ENCODE measurements at regions not wholly inside any gene's neighbourhood (a gene's known extent, or its start where the extent isn't known, plus 50 kb on each side); places are given as distances from the start of the nearest gene placed in this dataset.

DNA sequence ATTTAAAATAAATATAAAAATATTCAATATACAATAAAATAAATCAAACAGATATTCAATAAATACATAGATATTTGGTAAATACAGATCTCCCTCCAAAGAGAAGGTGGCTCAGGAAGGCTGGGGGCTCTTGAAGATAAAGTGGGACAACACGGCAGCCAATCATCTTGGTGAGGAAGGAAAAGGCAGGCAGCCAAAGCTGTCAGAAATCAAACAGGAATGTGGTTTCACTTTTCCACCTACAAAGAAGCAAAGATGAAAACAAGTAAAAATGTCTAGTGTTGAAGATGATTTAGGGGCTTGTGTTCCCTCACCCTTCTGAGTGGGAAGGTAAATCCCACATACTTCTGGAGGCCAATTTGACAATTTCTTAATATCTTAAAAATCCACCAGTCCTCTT, 85.7 kb downstream of the B3GNT2 start:
- DNase-seq (ENCODE audit: low read depth, low spot score) = peak; percentile 47

DNA sequence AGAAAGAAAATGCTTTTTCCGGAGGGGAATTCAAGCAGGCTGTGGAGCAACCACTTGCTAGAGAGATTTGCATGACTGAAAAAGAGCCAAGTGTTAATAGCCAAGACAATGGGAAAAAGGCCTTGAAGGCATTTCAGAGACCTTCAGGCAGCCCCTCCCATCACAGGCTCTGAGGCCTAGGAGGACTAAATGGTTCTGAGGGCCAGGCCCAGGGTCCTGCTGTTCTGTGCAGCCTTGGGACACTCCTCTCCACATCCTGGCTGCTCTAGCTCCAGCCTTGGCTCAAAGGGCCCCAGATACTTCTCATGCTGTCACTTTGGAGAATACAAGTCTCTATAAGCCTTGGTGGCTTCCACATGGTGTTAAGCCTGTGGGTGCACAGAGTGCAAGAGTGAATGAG, 81.8 kb downstream of the B3GNT2 start:
- no peak for DNase-seq (ENCODE audit: low read depth, low spot score)
